ENCODE measurements at regions not wholly inside any gene's neighbourhood (a gene's known extent, or its start where the extent isn't known, plus 50 kb on each side); places are given as distances from the start of the nearest gene placed in this dataset.

GRCh38 chr1:83760226-83761021 lies 238.5 kb downstream of the TTLL7 start:
- TF ChIP-seq CTCF (IDR thresholded peaks at IDR 0.05; ENCODE audit: borderline replicate concordance, extremely low read depth, insufficient read depth), result no peak
- peaks cover 0 to 10% (median 0%) of the 10 kb centered on the region in 3 donors for H3K4me1 ChIP-seq (ENCODE audit: control insufficient read depth in 2 of 3, insufficient read depth in 2 of 3, low read depth in 1 of 3, low read length in 3 of 3)
- no peak overlapping the region for H3K4me3 ChIP-seq (ENCODE audit: low read length in 3 of 3)
- intact Hi-C loops (cut with DNase I), result no loop called here
- H3K36me3 ChIP-seq (ENCODE audit: control insufficient read depth in 2 of 3, insufficient read depth in 3 of 3, low read length in 3 of 3), result no peaks in the 10 kb centered on the region
- no peak for FAIRE-seq
- H3K9me3 ChIP-seq (ENCODE audit: control insufficient read depth in 2 of 3, insufficient read depth in 1 of 3, low read length in 3 of 3), result no peaks in the 10 kb centered on the region
- H3K9ac ChIP-seq (ENCODE audit: low read length in 3 of 3), result no peak overlapping the region
- peak in 1 of 5 donors; percentile 57 for DNase-seq
- H3K27me3 ChIP-seq (ENCODE audit: control insufficient read depth, insufficient read depth, low read length), result no peaks in the 10 kb centered on the region
- no peak overlapping the region for H3K27ac ChIP-seq (ENCODE audit: low read depth in 2 of 2, low read length in 2 of 2)

- Histone ChIP-seq H3K27ac (ENCODE audit: low read depth in 2 of 2, low read length in 2 of 2) (no peak overlapping the region), H3K36me3 (ENCODE audit: control insufficient read depth in 2 of 3, insufficient read depth in 3 of 3, low read length in 3 of 3) (no peaks in the 10 kb centered on the region), H3K9ac (ENCODE audit: low read length in 3 of 3) (no peak overlapping the region), H3K27me3 (ENCODE audit: control insufficient read depth, insufficient read depth, low read length) (no peaks in the 10 kb centered on the region), H3K4me1 (ENCODE audit: control insufficient read depth in 2 of 3, insufficient read depth in 2 of 3, low read depth in 1 of 3, low read length in 3 of 3) (peaks cover 0 to 7% (median 0%) of the 10 kb centered on the region in 3 donors), H3K9me3 (ENCODE audit: control insufficient read depth in 2 of 3, insufficient read depth in 1 of 3, low read length in 3 of 3) (no peaks in the 10 kb centered on the region), H3K4me3 (ENCODE audit: low read length in 3 of 3) (no peak overlapping the region)
- TF ChIP-seq CTCF (IDR thresholded peaks at IDR 0.05; ENCODE audit: borderline replicate concordance, extremely low read depth, insufficient read depth), result no peak
- intact Hi-C loops (cut with DNase I), result no loop called here
- no peak for DNase-seq
- no peak for FAIRE-seq
Observed at GRCh38 chr1:83756984-83757717, 241.8 kb downstream of the TTLL7 start.

GRCh38 chr1:83751602-83752001 lies 247.3 kb downstream of the TTLL7 start:
- intact Hi-C loops (cut with DNase I), result no loop called here
- Histone ChIP-seq H3K9me3 (ENCODE audit: control insufficient read depth in 2 of 3, insufficient read depth in 1 of 3, low read length in 3 of 3) (peaks cover 0 to 4% (median 0%) of the 10 kb centered on the region in 3 donors), H3K4me1 (ENCODE audit: control insufficient read depth in 2 of 3, insufficient read depth in 2 of 3, low read depth in 1 of 3, low read length in 3 of 3) (no peaks in the 10 kb centered on the region), H3K27ac (ENCODE audit: low read depth in 2 of 2, low read length in 2 of 2) (no peak overlapping the region), H3K4me3 (ENCODE audit: low read length in 3 of 3) (no peak overlapping the region), H3K27me3 (ENCODE audit: control insufficient read depth, insufficient read depth, low read length) (no peaks in the 10 kb centered on the region), H3K36me3 (ENCODE audit: control insufficient read depth in 2 of 3, insufficient read depth in 3 of 3, low read length in 3 of 3) (no peaks in the 10 kb centered on the region), H3K9ac (ENCODE audit: low read length in 3 of 3) (no peak overlapping the region)
- no peak for FAIRE-seq
- TF ChIP-seq CTCF (IDR thresholded peaks at IDR 0.05; ENCODE audit: borderline replicate concordance, extremely low read depth, insufficient read depth), result no peak
- DNase-seq, result no peak
